ENCODE measurements at regions not wholly inside any gene's neighbourhood (a gene's known extent, or its start where the extent isn't known, plus 50 kb on each side); places are given as distances from the start of the nearest gene placed in this dataset.

DNA sequence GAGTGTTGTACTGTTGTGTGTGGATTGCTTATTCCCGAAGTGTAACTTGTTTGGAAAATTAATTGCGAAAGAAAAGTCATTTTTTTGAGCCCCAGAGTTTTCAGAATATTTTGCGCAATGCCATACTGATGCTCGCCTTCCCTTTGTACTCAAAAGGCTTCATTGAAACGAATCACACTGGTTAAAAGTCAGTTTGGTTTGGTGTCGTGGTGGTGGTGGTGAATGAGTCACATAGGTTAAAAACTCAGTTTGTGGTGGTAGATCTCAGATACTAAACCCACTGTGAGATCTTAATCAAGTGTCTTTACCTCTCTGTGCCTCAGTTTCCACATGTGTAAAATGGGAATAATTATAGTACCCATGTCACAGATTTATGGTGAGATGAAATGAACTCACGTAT lies 61.1 kb upstream of the IL6 start:
- Histone ChIP-seq H3K9ac (ENCODE audit: low read length) (no peak overlapping the region), H3K27me3 (ENCODE audit: control insufficient read depth, insufficient read depth, low read length) (no peaks in the 10 kb centered on the region), H3K27ac (ENCODE audit: low read length) (no peak overlapping the region), H3K4me1 (ENCODE audit: control insufficient read depth, low read depth, low read length) (peaks cover 33% of the 10 kb centered on the region), H3K4me3 (ENCODE audit: low read length) (no peak overlapping the region), H3K36me3 (ENCODE audit: control insufficient read depth, low read depth, low read length) (no peaks in the 10 kb centered on the region), H3K9me3 (ENCODE audit: control insufficient read depth, low read depth, low read length) (no peaks in the 10 kb centered on the region)

DNA sequence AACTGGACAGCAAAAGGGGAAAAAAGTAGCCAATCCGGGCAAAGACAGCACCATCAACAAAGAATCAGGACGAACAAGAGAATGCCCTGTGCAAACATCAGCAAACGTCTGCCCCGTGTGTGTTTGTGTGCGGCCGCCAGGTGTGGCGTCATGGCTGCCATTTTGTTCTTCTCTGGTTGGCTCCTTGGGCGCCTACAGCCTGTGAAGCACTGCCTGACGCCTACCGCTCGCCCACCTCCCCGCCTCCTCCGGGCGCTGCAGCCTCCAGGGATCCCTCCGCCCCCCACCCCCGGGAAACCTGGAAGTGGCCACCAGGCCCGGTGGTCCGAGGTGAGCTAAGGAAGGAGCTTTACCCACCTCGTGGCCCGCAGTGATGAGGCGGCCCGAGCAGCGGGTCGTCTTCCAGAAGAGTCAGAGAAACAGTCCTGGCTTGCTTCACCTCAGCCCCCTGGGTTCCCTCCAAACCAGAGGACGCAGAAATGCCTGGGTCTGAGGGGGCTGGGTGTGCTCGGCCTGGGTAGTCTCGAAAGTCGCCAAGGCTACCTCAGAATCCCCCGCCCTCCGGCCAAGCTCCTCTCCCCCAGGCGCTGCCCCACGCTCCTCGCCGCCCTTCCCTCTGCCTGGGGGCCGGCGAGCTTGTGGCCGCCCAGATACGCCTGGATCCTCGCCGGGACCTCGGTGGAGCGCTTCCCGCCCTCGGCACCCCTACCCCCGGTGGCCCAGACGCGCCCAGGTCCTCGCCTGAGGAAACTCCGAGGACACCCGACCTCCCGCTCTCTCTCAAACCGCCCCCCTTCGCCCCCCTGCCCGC lies 61.8 kb upstream of the IL6 start:
- Histone ChIP-seq H3K4me3 (ENCODE audit: low read length) (no peak overlapping the region), H3K36me3 (ENCODE audit: control insufficient read depth, low read depth, low read length) (no peaks in the 10 kb centered on the region), H3K27me3 (ENCODE audit: control insufficient read depth, insufficient read depth, low read length) (no peaks in the 10 kb centered on the region), H3K27ac (ENCODE audit: low read length) (no peak overlapping the region), H3K9ac (ENCODE audit: low read length) (no peak overlapping the region), H3K9me3 (ENCODE audit: control insufficient read depth, low read depth, low read length) (no peaks in the 10 kb centered on the region), H3K4me1 (ENCODE audit: control insufficient read depth, low read depth, low read length) (peaks cover 30% of the 10 kb centered on the region)

DNA sequence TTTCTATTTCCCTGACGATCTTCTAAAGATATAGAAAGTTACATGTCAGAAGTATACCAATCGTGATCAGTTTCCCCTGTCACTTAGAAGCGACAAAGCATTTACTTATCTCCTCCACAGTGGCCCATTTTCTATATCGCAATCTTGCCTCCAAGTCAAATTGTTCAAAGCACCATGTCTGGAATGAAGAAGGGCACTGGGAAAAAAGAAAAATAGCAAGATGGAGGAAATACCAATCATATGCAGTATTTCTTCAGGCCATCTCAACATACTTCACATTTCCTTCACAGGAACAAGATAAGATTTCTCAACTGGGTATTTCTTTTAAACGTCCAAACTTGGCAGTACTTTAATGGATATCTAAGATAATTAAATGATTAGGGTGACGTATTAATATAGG lies 63.3 kb upstream of the IL6 start:
- Histone ChIP-seq H3K27ac (ENCODE audit: low read length) (no peak overlapping the region), H3K4me1 (ENCODE audit: control insufficient read depth, low read depth, low read length) (peaks cover 16% of the 10 kb centered on the region)

DNA sequence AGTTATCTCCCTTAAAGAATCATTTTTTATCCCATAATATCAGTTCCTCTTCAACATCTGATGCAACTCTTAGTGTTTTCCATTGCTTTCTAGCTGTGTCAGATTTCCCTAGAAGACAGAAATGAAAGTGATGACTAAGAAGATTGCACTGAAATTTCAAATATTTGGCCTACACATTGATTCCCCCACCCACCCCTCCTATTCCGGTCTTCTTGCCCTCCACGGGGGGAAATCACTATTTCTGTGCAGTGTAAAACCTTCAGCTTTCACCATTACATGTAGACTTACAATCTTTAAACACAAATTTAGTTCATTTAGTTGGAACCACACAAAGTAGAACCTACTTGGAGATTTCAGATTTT lies 63.7 kb upstream of the IL6 start:
- H3K9me3 ChIP-seq (ENCODE audit: control insufficient read depth, low read depth, low read length), result no peaks in the 10 kb centered on the region
- H3K4me3 ChIP-seq (ENCODE audit: low read length), result no peak overlapping the region
- H3K27me3 ChIP-seq (ENCODE audit: control insufficient read depth, insufficient read depth, low read length), result no peaks in the 10 kb centered on the region
- H3K27ac ChIP-seq (ENCODE audit: low read length), result no peak overlapping the region
- no peak overlapping the region for H3K9ac ChIP-seq (ENCODE audit: low read length)
- no peaks in the 10 kb centered on the region for H3K36me3 ChIP-seq (ENCODE audit: control insufficient read depth, low read depth, low read length)
- peaks cover 12% of the 10 kb centered on the region for H3K4me1 ChIP-seq (ENCODE audit: control insufficient read depth, low read depth, low read length)

More for the DNA sequence above, 63.3 kb upstream of the IL6 start:
- H3K9ac ChIP-seq (ENCODE audit: low read length), result no peak overlapping the region
- no peak overlapping the region for H3K4me3 ChIP-seq (ENCODE audit: low read length)
- no peaks in the 10 kb centered on the region for H3K27me3 ChIP-seq (ENCODE audit: control insufficient read depth, insufficient read depth, low read length)
- no peaks in the 10 kb centered on the region for H3K36me3 ChIP-seq (ENCODE audit: control insufficient read depth, low read depth, low read length)
- no peaks in the 10 kb centered on the region for H3K9me3 ChIP-seq (ENCODE audit: control insufficient read depth, low read depth, low read length)

DNA sequence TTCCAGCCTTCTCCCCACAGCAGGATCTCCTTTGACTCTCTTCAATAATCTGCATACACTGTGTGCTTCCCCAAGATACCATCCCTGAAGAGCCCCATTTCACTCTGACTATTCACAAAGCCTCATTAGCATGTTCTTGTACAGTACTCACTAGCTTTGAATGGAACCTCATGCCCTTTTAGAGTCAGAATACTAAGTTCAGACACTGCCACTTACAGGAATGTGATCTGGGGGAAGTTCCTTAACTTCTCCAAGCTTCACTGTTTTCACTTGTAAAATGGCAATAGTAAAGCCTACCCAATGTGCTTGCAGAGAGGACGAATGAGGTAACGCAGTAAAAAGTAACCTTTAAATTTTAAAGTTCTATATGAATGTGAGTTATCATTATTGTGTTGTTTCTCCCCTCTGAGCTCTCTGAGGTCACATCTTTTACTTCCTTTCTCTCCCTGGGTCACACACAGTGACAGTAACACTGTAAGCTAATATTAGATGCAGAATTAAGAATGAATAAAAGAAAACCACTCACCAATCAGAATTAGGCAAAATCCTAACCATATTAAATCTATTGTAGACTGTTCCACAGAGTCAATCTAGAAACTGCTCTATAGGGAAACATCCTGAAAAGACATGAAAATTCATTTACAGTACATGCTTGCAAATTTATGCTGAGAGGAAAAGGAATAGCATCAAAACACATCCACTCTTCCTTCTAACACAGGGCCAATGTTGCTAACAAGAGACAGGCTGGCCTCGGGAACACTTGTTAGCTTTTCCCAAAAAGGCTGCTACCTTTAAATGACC lies 64.2 kb upstream of the IL6 start:
- Histone ChIP-seq H3K27ac (ENCODE audit: low read length) (no peak overlapping the region), H3K4me3 (ENCODE audit: low read length) (no peak overlapping the region), H3K9me3 (ENCODE audit: control insufficient read depth, low read depth, low read length) (no peaks in the 10 kb centered on the region), H3K9ac (ENCODE audit: low read length) (no peak overlapping the region), H3K27me3 (ENCODE audit: control insufficient read depth, insufficient read depth, low read length) (no peaks in the 10 kb centered on the region), H3K36me3 (ENCODE audit: control insufficient read depth, low read depth, low read length) (no peaks in the 10 kb centered on the region), H3K4me1 (ENCODE audit: control insufficient read depth, low read depth, low read length) (peaks cover 6% of the 10 kb centered on the region)

DNA sequence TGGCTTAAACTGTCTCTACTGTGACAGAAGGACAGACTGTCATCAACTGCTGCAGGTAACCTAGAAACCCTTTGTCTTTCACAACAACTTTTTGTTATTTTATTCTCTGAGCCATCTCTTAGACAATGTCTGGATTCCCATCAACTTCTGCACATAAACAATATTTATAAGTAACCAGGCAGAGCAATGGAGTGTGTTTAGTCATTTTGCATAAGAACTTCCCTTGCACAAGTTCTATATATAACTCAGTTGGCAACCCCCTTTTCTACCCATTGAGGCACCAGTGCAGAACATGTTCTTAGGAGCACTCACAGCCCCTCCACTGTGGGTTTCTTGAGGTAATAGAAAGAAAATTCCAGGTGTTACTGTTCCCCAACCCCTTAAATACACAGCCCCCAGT lies 65.0 kb upstream of the IL6 start:
- no peak overlapping the region for H3K9ac ChIP-seq (ENCODE audit: low read length)
- no peaks in the 10 kb centered on the region for H3K27me3 ChIP-seq (ENCODE audit: control insufficient read depth, insufficient read depth, low read length)
- no peak overlapping the region for H3K4me3 ChIP-seq (ENCODE audit: low read length)
- H3K9me3 ChIP-seq (ENCODE audit: control insufficient read depth, low read depth, low read length), result no peaks in the 10 kb centered on the region
- H3K27ac ChIP-seq (ENCODE audit: low read length), result no peak overlapping the region
- no peaks in the 10 kb centered on the region for H3K36me3 ChIP-seq (ENCODE audit: control insufficient read depth, low read depth, low read length)
- H3K4me1 ChIP-seq (ENCODE audit: control insufficient read depth, low read depth, low read length), result no peaks in the 10 kb centered on the region

DNA sequence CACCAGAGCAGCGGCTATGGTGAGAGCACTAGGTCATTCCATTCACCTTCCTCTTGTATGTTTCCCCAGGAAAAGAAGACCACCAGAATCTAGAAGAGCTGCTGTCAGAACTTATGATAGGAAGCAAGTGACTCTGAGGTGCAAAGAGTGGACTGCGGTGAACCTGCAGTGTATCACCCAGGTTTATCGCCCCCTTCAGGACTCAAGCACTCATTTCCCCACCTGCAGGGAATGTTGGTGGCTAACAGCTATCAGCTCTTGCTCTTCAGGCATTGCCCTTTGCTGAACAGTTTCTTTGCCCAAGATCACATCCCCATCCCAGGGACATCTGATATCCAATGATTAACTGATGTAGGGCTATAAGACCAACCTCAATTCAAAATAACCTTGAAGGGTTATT lies 66.3 kb upstream of the IL6 start:
- H3K36me3 ChIP-seq (ENCODE audit: control insufficient read depth, low read depth, low read length), result no peaks in the 10 kb centered on the region
- no peak overlapping the region for H3K27ac ChIP-seq (ENCODE audit: low read length)
- no peaks in the 10 kb centered on the region for H3K9me3 ChIP-seq (ENCODE audit: control insufficient read depth, low read depth, low read length)
- no peak overlapping the region for H3K4me3 ChIP-seq (ENCODE audit: low read length)
- H3K27me3 ChIP-seq (ENCODE audit: control insufficient read depth, insufficient read depth, low read length), result no peaks in the 10 kb centered on the region
- H3K9ac ChIP-seq (ENCODE audit: low read length), result no peak overlapping the region
- H3K4me1 ChIP-seq (ENCODE audit: control insufficient read depth, low read depth, low read length), result no peaks in the 10 kb centered on the region

DNA sequence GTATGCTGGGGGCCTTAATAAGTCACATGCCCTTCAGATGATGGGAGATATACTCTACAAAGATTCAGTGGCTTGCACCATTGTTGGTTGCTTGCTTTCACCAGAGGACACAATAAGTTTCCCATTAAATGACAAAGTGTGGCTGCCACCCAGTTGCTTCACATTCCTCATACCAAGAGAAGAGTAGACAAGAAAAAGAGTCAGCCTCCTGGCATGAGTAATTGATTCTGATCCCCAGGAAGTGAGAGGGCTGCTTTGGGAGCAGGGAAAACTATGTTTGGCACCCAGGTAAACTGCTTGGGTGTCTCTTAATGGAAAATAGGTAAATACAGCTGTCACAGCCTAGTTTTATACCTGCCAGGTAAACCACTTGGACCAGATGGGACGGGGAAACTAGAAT lies 66.7 kb upstream of the IL6 start:
- no peak overlapping the region for H3K9ac ChIP-seq (ENCODE audit: low read length)

DNA sequence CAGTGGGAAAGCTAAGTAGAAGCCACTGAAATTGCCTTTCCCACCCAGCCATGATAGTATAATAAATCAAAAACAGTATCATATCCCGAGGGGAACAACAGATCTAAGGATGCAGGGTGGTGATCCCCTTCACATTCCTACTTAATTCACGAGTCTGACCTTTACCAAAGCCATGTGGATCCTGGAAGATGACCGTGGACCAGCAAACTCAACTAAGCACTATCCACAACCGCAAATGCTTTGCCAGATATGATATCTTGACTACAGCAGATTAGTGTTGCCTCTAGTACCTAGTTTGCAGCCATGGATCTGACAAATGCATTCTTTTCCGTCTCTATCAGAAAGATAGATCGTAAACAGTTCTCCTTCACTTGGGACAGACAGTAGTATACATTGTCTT lies 67.3 kb upstream of the IL6 start:
- H3K4me1 ChIP-seq (ENCODE audit: control insufficient read depth, low read depth, low read length), result no peaks in the 10 kb centered on the region
- H3K4me3 ChIP-seq (ENCODE audit: low read length), result no peak overlapping the region
- no peak overlapping the region for H3K9ac ChIP-seq (ENCODE audit: low read length)

More for the DNA sequence above, 66.7 kb upstream of the IL6 start:
- no peak overlapping the region for H3K4me3 ChIP-seq (ENCODE audit: low read length)
- no peaks in the 10 kb centered on the region for H3K36me3 ChIP-seq (ENCODE audit: control insufficient read depth, low read depth, low read length)
- no peak overlapping the region for H3K27ac ChIP-seq (ENCODE audit: low read length)
- no peaks in the 10 kb centered on the region for H3K4me1 ChIP-seq (ENCODE audit: control insufficient read depth, low read depth, low read length)
- no peaks in the 10 kb centered on the region for H3K27me3 ChIP-seq (ENCODE audit: control insufficient read depth, insufficient read depth, low read length)
- no peaks in the 10 kb centered on the region for H3K9me3 ChIP-seq (ENCODE audit: control insufficient read depth, low read depth, low read length)

DNA sequence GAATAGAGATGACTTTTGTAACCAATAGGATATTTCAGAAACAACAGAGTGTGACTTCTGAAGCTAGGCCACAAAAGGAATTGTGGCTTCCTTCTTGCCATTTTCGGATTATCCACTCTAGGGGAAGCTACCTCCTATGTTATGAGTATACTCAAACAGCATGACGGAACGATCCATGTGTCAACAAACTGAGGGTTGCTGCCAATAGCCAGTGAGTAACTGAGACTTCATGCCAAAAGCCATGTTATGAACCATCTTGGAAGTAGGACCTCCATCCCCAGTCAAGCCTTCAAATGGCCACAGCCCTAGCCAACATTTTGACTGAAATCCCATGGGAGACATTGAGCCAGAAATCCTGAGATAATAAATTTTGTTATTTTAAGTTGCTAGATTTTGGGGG lies 69.0 kb upstream of the IL6 start:
- Histone ChIP-seq H3K9ac (ENCODE audit: low read length) (no peak overlapping the region), H3K27ac (ENCODE audit: low read length) (no peak overlapping the region), H3K27me3 (ENCODE audit: control insufficient read depth, insufficient read depth, low read length) (no peaks in the 10 kb centered on the region), H3K9me3 (ENCODE audit: control insufficient read depth, low read depth, low read length) (no peaks in the 10 kb centered on the region), H3K36me3 (ENCODE audit: control insufficient read depth, low read depth, low read length) (no peaks in the 10 kb centered on the region), H3K4me1 (ENCODE audit: control insufficient read depth, low read depth, low read length) (no peaks in the 10 kb centered on the region), H3K4me3 (ENCODE audit: low read length) (no peak overlapping the region)

More for the DNA sequence above, 67.3 kb upstream of the IL6 start:
- Histone ChIP-seq H3K36me3 (ENCODE audit: control insufficient read depth, low read depth, low read length) (no peaks in the 10 kb centered on the region), H3K27me3 (ENCODE audit: control insufficient read depth, insufficient read depth, low read length) (no peaks in the 10 kb centered on the region), H3K9me3 (ENCODE audit: control insufficient read depth, low read depth, low read length) (no peaks in the 10 kb centered on the region), H3K27ac (ENCODE audit: low read length) (no peak overlapping the region)

DNA sequence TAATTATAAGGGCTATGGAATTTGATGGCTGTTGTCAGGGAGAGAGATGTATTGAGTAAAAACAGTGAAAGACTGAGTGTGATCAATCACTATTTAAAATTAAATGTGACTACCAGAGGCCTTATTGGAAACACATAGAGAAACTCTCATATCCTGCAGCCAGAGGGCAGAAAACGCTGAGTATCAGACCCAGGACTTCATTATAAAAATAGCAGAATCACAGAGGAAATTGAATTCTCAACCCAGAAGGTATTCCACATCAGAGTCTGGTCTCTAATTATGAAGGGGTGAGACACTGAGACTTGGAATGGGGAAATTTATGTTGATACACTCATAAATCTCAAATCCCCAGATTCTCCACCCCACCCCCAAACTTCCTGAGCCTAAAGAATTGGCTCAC lies 69.5 kb upstream of the IL6 start:
- no peaks in the 10 kb centered on the region for H3K27me3 ChIP-seq (ENCODE audit: control insufficient read depth, insufficient read depth, low read length)
- H3K9ac ChIP-seq (ENCODE audit: low read length), result no peak overlapping the region
- H3K36me3 ChIP-seq (ENCODE audit: control insufficient read depth, low read depth, low read length), result no peaks in the 10 kb centered on the region
- no peaks in the 10 kb centered on the region for H3K4me1 ChIP-seq (ENCODE audit: control insufficient read depth, low read depth, low read length)
- H3K9me3 ChIP-seq (ENCODE audit: control insufficient read depth, low read depth, low read length), result no peaks in the 10 kb centered on the region
- H3K27ac ChIP-seq (ENCODE audit: low read length), result no peak overlapping the region
- H3K4me3 ChIP-seq (ENCODE audit: low read length), result no peak overlapping the region

DNA sequence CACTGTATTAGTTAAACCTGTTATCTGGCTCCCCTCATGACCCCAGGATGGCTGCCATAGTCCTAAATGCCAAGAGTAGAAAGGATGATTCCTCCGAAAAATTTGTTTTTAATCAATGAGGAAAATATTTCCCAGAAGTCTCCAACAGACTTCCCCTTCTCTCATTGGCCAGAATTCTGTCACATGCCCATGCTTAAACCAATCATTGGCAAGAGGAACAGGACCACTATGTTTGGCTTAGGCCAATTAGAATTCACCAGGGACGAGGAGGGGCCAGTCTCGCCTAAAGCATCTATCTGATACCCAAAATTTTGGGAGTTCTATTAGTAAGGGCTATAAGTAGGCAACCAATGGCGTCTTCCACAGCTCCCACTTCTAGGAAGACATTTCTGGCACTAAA lies 71.2 kb upstream of the IL6 start:
- no peaks in the 10 kb centered on the region for H3K27me3 ChIP-seq (ENCODE audit: control insufficient read depth, insufficient read depth, low read length)
- H3K36me3 ChIP-seq (ENCODE audit: control insufficient read depth, low read depth, low read length), result no peaks in the 10 kb centered on the region

More for the DNA sequence above, 71.2 kb upstream of the IL6 start:
- H3K9ac ChIP-seq (ENCODE audit: low read length), result no peak overlapping the region
- H3K27ac ChIP-seq (ENCODE audit: low read length), result no peak overlapping the region
- H3K9me3 ChIP-seq (ENCODE audit: control insufficient read depth, low read depth, low read length), result no peaks in the 10 kb centered on the region
- H3K4me3 ChIP-seq (ENCODE audit: low read length), result no peak overlapping the region
- no peaks in the 10 kb centered on the region for H3K4me1 ChIP-seq (ENCODE audit: control insufficient read depth, low read depth, low read length)
